ENCODE measurements at regions not wholly inside any gene's neighbourhood (a gene's known extent, or its start where the extent isn't known, plus 50 kb on each side); places are given as distances from the start of the nearest gene placed in this dataset.

DNA sequence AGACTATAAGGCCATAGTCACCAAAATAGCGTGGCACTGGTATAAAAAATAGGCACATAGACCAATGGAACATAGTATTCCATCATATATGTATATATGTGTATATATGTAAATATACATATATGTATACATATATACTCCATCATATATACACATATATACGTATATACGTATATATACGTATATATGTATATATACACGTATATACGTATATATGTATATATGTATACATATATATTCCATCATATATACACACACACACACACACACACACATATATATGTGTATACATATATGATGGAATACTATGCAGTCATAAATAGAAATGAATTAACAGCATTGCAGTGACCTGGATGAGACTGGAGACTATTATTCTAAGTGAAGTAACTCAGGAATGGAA is 204.6 kb downstream of the LTN1 start:
- TF ChIP-seq, protein P1, sequence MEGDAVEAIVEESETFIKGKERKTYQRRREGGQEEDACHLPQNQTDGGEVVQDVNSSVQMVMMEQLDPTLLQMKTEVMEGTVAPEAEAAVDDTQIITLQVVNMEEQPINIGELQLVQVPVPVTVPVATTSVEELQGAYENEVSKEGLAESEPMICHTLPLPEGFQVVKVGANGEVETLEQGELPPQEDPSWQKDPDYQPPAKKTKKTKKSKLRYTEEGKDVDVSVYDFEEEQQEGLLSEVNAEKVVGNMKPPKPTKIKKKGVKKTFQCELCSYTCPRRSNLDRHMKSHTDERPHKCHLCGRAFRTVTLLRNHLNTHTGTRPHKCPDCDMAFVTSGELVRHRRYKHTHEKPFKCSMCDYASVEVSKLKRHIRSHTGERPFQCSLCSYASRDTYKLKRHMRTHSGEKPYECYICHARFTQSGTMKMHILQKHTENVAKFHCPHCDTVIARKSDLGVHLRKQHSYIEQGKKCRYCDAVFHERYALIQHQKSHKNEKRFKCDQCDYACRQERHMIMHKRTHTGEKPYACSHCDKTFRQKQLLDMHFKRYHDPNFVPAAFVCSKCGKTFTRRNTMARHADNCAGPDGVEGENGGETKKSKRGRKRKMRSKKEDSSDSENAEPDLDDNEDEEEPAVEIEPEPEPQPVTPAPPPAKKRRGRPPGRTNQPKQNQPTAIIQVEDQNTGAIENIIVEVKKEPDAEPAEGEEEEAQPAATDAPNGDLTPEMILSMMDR (conservative IDR thresholded peaks at IDR 0.05 in 1 of 2, IDR thresholded peaks at IDR 0.05 in 1 of 2; ENCODE audit: extremely low read depth in 1 of 2, insufficient read depth in 1 of 2, low read depth in 1 of 2, low read length in 2 of 2) = no peak
- no peak for TF ChIP-seq EZH2 (IDR thresholded peaks at IDR 0.05; ENCODE audit: borderline replicate concordance, low read length)
